Smooth muscle cell of the brain vasculature (primary cell): ENCODE measurements at regions not wholly inside any gene's neighbourhood (a gene's known extent, or its start where the extent isn't known, plus 50 kb on each side); places are given as distances from the start of the nearest gene placed in this dataset.
"Not testable (repeated sequence)": the region's sequence is repeated elsewhere in the genome, so short reads cannot be mapped to it uniquely, and the experiment has no call there.

Experiments
- DNase-seq: peaks from one replicate; pipeline ENCODE4 v3.0.0-alpha.2; 2012; ENCODE audit warnings: low read depth, low spot score

DNA sequence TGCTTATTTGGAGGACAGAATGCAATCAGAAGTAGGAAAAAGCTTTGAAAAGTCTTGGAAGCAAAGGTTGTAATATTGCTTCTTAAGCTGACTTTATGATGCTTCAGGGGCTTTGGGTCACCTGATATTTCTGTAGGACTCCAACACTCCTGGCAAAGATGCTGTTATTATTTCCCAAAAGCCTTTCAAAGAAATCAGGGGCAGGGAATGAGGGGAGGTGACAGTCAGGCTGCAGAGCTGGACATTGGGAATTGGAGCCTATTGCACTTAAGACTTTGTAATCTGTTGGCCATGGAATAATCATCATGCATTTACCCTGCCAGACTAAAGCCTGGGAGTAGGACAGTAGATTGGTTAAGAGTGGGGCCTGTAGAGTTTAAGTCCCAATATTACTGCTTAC, 168.3 kb upstream of the IL12B start:
- DNase-seq, result no peak

DNA sequence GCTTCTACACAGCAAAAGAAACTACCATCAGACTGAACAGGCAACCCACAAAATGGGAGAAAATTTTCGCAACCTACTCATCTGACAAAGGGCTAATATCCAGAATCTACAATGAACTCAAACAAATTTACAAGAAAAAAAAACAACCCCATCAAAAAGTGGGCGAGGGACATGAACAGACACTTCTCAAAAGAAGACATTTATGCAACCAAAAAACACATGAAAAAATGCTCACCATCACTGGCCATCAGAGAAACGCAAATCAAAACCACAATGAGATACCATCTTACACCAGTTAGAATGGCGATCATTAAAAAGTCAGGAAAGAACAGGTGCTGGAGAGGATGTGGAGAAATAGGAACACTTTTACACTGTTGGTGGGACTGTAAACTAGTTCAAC, 171.8 kb upstream of the IL12B start:
- not testable (repeated sequence) for DNase-seq

DNA sequence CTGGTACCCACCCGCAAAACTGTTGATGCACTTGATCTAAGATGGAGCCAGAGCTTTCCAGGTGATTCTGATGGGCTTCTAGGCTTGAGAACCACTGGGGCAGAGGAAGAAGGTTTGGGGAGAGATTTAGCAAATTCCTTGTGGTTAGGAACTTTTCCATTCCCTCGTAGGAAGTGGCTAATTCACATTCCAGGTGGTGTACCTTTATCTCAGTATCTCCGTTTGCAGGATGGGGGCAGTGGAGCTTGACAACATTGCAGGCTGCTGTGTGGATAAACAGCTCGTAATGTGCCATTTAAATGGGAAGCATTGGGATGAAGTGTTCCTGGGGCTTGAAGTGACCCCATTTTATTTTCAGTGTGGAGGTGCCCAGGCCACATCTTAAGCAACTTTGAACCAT, 172.9 kb upstream of the IL12B start:
- DNase-seq, result no peak

DNA sequence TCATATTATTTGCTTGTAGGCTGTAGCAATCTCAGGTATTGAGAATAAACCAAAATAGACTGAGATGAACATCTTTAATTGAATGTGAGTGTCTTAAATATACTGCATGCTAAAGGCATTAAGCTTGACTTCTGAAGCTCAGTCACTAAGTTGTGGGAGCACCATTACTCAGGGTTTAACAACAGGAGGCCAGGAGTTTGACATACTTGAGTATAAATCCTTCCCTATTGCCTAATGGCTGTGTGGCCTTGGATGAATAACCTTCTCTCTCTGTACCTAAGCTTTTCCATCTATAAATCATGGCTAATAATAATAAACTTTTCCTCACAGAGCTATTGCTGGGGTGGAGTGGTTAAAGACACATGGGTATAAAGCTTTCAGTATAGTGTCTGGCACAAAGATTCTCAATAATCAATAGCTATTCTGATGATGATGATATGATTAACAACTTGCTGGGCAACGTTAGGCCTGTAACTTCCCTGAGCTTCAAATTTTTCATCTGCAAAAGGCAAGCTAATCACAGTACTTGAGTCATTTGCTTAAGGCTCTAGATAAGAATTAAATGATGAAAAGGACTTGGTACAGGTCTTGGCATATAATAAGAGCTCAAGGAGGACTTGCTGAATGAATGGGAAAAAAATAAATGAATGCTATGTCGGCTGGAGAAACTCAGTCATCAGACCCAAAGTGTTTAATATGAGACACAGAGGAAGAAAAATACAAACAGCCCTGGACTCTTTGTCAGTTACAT, 174.0 kb upstream of the IL12B start:
- no peak for DNase-seq

DNA sequence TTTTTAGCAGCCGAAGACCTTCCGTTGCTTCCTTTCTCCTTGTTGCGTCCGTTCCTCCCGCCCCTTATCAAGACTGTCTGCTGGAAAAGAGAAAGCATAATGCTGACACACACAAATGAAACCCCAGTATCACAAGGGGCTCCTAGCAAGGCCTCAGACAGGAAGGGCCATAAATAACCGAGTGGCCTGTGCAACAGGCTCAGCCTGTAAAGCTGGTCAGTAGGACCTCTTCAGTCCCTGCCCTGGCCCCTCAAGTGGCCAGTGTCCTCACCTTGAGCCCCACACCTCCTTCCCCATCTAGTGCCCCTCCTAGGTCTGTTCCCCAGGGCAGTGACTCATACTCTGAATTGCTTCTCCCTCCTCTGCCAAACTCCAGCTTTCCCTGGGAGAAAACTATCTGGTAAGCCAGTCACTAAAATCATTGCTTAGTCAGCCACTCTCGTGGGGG, 174.6 kb upstream of the IL12B start:
- DNase-seq, result no peak

DNA sequence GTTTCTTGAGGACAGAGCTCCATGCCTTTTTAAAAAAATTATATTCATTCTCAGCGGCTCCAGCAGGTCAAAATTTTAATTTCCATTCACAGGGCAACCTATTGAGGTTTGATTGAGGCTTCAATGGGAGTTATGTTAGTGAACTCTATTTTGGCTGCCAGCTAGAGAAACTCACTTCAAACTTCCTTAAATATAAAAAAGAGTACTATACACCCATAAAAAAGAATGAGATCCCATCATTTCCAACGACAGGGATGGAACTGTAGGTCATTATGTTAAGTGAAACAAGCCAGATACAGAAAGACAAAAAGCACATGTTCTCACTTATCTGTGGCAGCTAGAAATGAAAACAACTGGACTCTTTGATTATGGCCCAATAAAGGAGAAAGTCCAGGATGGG, 176.8 kb upstream of the IL12B start:
- DNase-seq, result no peak

DNA sequence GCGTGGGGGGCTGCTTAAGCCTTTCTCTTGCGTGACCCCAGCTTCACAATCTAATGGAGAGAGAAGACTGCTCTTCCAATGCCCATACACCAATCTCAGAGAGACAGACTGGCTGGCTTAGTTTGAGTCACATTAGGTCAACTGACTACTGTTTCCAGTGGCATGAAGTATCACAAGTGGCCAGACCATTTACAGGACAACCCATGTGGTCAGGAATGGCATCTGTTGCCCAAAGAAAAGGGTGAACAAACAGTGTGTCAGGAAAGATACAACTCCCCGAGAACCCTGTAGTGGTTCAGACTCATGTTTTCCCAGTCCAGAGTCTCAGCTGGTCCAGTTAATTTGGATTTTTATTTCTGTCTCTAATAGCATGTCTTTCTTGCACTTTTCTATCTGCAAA, 177.4 kb upstream of the IL12B start:
- DNase-seq, result no peak

DNA sequence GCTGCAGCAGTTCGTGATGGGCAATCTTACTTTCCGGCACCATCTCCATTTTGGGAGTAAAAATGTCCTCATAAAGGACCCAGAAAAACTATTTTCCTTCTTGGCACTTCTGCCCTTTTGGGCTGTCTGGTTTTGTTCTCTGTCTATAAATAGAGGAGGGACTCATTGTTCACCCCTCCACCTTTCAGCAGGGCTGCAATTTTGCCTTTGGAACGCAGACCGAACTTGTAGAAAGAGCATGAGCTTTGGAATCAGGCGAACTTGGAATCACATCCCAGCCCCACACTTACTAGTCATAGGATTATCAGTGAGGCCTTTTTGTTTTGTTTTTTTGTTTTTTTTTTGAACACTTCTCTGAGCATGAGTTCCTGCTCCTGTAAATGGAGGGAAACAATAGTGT, 178.1 kb upstream of the IL12B start:
- no peak for DNase-seq

DNA sequence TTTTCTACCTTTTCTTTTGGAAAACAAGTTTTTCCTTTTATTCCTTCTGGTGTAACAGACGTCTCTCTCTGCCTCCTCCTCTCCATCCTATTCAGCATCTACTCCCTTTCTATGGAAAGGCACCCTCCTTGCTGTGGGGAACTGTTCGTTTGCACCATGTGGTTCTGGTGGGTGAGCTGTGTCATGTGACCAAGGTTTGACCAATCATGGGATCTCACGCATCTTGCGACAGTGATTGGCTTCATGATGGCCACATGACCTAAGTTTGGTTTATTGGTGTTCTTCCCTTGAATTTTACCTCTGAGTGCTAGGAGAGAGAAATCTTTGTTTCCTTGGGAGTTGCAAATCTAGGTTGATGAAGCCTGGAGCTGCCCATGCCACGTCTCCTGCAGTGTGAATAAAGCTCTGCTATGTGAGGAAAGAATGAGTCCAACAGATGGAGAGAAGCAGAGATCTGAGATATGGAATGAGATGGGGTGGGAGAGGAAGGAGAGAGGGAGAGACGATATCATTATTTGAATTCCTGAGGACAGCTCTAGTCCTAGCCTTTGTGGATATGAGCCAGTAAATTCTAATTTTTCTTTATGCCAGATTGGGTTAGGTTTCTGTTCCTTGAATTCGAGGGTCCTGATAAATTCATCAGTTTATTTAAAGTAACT, 178.8 kb upstream of the IL12B start:
- no peak for DNase-seq

DNA sequence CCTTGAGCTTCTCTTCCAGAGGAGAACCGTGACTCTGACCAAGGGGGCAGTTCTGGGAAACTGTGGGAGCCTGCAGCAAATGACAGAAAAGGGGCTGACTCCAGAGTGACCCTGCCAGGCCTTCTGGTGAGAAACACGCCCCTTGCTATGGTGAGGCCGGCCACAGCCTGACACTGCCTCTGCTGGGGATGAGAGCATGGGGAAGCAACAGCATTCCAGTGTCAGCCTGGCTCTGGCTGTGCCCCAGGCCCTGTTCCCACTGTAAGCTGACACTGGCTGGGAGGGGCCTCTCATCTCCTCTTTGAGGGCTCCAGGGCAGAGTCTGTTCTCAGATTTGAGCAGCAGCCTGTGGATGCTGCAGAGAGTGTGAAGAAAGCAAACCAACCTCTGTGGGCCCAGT, 180.0 kb upstream of the IL12B start:
- DNase-seq, result peak; percentile 93

DNA sequence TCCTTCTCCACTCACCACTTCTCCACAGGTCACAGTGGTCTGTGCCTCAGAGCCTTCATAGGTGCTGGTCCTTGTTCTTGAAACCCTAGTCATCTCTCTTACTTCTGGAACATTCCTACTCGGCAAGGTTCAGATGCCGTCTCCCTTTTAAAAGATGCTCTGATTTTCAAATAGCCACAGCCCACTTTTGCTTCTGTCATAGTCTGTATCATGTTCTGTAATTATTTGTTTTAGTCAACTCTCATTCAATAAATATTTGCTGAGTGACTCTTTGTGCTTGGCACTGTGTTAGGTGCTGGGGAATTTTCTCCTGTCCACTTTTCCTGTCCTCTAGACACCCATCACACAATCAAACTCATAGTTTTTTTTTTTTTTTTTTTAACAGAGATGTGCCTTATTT, 181.3 kb upstream of the IL12B start:
- no peak for DNase-seq

DNA sequence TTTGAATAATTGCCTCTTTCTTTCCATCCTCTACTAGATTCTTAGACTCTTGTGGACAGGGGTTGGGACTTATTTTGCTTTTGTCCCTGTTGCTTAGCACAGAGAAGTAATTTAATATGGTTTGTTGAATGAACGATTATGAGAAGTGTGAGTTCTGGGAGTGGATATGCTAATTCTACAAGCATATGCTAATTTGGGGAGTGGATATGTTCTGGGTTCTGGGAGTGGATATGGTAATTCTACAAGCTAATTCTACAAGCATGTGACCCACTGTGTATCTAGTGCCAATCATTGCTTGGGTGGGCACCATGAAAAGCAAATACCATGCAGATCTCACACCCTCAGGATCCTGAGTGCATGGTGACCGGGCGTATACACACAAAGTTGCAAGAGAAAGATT, 181.8 kb upstream of the IL12B start:
- DNase-seq, result no peak

DNA sequence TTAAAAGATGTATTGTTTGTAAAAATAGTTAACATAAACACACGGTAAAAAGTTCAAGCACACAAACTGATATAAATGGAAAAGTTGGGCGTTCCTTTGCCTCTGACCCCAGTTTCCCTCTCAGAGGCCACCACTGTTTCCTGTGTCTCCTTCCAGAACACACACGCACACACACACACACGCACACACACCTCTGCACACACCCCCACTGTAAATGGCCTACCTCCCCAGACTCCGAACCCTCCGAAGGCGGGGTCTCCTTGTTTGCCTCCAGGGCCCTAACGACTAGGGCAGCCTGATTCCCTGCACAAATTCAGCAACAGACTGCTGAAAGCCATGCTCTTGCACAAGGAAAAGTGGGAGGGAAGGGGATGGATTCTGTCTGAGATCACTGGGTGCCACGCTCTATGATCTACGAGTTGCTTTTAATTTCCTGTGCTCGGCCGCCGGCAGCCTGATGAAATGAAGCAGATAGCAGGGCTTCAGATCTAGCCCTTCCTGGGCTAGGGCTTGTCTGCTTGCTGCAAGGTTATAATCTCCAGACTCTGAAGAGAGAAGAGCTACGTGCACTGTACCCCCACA, 184.0 kb upstream of the IL12B start:
- DNase-seq, result no peak

DNA sequence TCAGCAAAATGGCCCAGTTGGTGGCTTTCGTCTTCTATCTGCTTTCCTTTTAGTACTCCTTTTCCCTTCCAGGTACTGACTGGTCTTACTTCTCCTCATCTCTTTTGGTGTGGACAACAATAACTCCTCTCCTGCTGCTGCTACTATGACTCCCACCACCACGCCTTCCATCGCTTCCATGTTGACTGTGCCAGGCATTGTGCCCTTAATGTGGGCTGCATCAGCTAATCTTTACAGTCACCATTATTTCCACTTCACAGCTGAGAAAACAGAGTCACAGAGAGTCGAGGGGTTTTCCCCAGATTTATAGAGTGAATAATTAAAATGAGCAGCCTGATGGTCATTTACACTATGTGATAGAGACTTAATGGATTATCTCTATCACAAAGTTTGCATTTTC, 184.9 kb upstream of the IL12B start:
- DNase-seq, result no peak

DNA sequence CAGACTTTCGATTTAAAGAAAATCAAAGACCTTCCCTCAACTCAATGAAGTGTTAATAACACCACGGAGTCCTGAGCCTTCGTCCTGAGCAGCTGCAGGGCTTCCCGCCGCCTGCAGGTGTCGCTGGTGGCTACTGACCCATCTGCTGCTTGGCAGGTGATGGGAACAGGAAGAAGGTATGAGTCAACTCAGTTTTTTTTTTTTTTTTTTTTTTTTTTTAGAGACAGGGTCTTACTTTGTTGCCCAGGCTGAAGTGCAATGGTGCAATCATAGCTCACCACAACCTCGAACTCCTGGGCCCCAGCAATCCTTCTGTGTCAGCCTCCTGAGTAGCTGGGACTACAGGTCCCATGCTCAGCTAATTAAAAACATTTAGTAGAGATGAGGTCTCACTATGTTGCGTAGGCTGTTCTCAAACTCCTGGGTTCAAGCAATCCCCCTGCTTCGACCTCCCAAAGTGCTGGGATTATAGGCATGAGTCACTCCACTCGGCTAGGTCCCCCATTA, 185.7 kb upstream of the IL12B start:
- DNase-seq, result no peak

DNA sequence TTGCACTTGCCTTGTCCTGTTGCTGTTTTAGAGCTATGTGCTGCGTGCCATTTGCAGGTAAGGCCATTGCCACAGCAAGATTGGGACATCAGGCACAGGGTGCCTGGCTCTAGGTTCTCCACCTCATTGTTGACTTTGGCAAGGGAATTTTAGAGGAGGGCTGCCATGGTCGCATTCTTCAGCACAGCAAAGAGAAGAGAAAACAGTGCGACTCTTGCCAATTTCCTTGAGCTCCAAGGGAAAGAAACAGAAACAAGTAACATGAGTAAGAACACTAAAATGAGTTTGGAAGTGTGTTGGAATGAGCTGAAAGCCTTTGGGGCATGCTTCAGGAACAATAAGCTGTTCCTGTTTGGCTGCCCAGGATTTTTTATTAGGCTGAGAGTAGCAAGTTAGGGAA, 188.1 kb upstream of the IL12B start:
- DNase-seq, result no peak

DNA sequence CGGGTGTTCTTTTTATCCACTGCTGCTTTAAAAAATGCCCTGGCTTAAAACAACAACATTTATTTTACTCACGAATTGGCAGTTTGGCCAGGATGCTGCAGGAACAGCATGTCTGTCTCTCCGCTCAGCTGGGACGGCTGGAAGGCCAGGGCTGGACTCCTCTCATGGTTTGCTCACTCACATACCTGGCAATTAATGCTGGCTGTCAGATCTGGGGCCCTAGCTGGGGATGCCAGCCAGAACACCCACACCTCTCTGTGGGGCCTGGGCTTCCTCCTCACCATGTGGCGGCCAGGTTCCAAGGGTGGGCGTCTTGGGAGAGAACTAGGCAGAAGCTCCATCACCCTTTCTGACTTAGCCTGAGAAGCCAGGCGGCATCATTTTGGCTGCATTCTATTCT, 189.1 kb upstream of the IL12B start:
- DNase-seq, result no peak

DNA sequence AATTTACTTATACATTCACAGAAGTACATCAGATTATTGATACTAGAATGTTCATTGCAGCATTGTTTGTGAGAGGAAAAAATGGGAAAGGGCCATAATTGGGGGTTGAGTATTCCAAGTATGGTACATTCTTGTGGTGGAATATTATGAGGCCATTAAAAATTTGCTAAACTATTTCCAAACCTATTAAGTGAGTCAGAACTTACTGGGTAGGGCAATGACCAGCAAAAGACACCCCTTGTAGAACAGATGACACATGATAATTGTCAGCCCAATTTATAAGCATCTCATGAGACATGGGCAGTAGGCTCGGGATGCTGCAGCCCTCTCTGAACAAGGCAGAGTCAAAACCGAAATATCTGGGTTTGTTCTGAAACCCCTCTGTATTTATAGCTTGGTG, 192.6 kb upstream of the IL12B start:
- DNase-seq, result no peak

DNA sequence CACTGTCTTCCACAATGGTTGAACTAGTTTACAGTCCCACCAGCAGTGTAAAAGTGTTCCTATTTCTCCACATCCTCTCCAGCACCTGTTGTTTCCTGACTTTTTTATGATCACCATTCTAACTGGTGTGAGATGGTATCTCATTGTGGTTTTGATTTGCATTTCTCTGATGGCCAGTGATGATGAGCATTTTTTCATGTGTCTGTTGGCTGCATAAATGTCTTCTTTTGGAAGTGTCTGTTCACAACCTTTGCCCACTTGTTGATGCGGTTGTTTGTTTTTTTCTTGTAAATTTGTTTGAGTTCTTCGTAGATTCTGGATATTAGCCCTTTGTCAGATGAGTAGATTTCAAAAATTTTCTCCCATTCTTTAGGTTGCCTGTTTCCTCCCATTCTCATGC, 194.0 kb upstream of the IL12B start:
- not testable (repeated sequence) for DNase-seq

DNA sequence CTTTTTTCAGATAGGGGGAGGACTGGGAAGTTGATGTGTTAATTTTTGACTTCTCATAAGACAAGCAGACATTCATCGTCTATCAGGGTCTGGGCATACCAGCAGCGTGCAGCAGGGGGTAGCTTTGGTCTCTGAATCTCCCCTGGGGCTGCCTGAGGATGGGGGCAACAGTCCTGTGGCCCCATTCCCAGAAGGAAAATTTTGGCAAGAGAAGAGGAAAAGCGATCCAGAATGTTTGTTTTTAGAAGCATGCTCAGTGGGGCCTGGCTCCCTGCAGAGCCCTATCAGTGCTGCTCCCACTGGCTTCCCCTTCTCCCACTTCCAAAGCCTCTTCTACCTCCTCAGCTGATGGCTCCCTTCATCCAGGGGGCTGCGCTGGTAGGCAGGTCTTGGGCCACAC, 194.8 kb upstream of the IL12B start:
- DNase-seq, result no peak

DNA sequence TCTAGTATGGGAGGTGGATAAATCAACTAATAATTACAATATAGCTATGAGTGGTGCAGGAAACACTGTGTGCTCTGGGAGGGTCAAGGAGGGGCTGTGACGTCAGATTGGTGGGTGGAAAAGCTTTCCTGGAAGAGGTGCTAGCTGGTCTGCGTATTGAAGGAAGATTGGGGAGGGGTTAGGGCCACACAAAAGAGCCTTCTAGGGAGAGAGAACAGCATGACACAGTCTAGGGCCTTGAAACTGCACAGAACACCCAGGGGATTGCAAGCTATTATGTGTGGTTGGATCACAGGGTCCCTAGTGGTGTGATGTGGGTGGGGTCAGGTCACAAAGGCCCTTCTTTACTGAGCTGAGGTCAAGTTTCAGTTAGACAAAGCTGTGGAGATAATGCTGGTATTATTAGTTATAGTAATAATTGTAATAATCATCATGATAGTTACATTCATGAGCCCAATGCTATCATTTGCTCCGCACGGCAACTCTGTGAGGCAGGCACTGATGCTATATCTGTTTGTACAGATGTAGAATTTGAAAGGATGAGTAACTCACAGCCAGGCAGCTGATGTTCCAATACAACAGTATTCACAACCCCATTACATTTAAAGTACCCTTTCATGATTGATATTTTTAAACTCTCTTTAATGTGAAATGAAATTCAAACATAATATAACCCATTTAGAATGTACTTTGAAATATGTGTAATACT, 197.4 kb upstream of the IL12B start:
- DNase-seq, result no peak

DNA sequence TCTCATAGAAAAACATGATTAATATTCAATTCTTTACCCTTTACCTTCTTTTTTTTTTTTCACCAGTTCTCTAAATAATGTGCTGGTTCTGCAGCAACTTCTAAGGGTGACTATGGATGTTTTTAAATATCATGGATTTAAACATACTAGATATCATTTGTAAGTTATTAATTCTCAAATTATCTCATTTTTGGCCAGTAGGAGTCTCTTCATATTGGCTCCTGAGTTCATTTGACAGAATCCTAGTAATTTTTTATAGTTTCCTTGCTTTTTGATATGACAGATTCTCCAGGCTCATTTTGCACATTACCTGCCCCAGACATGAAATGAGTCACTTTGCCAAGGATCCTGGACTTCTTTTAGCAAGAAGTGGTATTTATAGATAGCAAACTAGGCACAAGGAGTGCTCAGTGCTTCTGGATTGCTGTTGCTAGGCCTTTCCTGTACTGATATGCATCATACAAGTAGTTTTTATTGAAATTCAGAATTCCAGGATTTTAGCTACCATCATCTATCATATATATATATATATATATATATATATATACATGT, 201.3 kb upstream of the IL12B start:
- DNase-seq, result no peak
